GM19463 (cell line): ENCODE measurements at regions not wholly inside any gene's neighbourhood (a gene's known extent, or its start where the extent isn't known, plus 50 kb on each side); places are given as distances from the start of the nearest gene placed in this dataset.
A peak's percentile ranks its signal among the peaks of the same experiment; 100 is the strongest.

Experiments
- ATAC-seq: cut with Tn5 transposase; IDR thresholded peaks from one replicate; pipeline ENCODE4 v1.9.1; 2021; ENCODE audit warnings: mild to moderate bottlenecking, moderate library complexity; ENCODE audit not compliant: unreplicated experiment

DNA sequence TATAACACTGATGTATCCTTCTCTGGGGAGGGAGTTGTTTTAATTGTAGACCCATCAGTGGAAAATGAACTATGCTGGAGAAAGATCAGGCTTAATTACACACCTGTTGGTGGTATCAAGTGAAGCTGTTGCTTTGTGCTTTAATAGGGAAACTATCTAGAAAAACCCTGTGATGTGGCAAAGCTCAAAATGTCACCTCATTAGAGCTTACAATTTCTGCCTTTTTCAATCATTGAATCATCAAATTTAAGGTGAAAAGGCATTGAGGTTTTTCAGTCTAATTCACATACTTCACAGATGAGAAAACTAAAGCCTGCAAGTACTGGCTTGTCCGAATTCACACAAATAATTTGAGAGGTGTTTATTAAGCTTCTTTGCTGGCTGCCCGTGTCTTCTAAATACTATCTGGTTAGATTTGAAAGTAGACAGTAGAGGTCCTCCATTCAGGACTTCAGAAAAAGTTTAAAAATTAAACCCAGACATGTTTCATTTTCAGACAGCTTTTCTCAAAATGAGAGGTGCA lies 143.3 kb upstream of the MAP3K7 start:
- ATAC-seq: peak; percentile 93

DNA sequence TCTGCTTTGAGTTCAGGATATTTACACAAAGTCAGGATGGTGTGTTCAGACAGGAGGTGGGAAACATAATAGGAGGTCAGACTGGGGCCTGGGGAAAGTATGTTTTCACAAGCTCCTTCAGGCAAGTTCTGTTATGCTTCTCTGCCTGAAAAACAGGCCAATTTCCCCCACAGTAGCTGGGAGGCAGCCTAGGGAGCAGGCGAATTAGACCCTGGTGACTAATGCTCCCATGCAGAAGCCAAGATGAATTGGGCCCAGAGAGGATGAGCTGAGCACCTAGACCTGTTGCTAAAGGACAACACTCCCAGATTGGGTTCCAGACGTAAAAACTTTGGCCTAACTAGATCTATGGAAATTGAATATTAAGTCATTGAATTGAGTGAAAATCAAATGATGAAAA lies 142.2 kb upstream of the MAP3K7 start:
- no peak for ATAC-seq

DNA sequence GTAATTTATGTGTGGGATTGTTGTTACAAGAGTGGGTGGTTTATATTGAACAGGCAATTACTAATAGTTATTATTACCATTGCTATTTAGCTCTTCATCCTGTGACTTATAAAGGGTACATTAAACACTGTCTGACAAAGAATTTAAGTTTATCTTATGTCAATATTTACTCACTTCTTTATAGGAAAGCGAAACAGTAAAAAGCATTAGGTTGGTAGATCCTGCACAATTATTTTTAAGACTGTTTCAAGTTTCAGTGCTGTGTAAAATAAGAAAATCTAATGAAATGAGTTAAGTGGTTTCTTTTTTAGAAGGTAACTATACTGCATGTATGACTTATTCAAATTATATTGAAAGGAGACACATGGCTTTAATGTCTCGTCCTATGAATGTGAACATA lies 135.8 kb upstream of the MAP3K7 start:
- no peak for ATAC-seq

DNA sequence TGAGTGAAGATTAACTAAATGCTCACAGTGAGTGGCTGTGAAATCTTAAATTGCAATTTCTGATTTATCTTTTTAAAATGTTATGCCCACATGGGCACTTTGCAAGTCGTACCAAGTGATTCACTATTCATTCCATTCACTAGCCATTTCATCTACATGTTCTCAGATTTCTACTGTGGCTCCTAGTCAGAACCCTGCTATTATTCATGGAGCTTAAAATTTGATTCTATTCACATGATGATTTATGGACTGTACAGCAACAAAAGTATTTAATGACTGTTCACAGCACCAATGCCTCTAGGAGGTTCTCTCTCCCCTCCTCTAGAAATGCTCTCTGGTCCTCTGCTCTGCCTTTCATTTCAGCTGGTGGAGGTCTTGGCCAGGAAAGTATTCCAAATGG lies 133.5 kb upstream of the MAP3K7 start:
- ATAC-seq: no peak

DNA sequence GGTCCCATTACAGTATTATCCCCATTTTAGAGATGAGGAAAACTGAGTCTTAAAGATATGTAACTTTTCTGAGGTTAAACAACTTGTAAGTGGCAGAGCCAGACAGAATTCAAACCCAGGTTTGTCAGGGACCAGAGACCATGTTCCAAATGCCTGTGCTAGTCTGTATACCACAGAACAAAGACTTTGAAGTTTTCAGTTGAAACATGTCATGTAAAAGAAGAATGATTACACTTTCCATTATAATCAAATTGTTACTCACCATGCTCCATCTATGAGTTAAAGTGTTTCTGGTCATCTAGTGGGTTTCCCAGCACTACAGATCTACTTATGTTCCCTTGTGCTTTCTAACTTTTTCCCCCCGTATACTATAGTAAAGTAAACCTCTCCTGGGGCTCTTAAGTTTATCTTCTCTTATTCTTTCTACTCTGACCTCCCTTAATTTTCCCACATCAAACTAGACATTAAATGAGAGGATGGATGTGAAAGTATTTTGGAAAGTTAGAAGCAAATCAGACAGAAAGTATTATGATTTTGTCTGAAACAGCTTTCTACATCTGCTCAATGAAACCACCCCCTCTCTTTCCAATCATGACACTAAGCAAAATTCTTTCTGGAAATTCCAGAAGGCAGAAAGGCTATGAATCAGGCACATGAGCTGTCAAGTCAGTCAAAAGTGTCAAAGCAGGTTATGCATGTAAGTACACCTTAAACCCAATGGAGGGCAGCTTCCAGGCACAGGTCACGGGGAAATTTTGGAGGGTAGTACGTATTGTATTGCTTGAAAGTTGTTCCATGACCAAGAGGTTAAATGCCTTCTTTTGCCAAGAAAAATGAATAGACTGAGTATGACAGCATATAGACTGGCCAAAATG lies 132.7 kb upstream of the MAP3K7 start:
- ATAC-seq: no peak

DNA sequence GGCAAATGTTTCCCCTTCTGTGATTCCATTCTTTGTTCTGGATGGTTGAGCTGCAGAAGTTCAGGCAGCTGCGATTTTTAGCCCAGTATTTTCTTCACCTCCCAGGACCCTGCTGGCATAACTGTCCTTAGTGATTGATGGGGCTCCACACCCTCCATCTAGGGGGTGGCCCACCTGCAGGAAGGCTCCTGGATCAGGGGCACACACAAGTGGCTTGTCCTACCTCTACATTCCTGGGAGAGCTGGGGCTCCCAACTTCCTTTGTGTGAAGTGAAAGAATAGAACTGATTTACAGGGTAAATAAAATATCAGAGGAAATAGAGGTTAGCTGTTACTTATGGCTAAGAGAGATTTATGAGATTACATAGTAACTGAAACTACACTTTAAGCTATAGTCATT lies 129.5 kb upstream of the MAP3K7 start:
- no peak for ATAC-seq

DNA sequence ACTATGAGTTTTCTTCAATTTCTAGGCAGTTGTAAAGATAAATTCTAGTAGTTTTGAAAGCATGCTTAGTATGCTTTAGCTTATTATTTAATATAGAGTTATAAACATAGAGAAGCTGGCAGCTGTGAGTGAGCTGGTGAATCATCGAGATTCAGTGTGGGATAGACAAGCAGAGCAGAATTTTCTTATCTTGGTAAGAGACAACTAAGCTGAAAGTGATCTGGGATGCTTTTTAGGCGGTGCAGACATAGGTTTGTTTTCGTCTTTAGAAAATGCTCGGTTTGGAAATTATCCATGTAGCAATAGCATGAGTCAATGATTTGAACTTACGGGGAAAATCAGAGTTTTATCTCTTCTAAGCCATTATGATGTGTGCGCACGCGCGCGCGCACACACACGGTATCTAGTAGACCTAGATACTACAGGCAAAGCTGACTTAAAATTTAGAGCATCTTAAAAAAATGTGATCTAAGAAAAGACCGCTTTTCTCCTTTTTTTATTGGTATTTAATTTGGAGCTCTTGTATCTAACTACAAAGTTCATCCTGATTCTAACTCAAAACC lies 128.3 kb upstream of the MAP3K7 start:
- ATAC-seq: no peak

DNA sequence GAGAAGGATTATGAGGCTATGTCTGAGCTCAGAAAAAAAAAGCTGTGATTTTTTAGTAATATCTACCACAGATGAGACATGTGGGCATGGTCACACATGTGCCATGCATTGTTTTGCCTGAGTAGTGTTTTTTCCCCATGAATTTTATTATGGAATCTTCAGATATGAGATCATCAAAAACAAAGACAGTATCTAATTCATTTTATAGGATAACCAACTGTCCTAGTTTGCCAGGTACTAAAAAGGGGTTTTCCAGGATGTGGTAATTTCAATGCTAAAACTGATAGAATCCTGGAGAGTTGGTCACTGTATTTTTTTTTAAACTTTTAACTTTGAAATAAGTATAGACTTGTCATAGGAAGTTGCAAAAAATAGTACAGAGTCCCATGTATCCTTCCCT lies 127.4 kb upstream of the MAP3K7 start:
- ATAC-seq: no peak

DNA sequence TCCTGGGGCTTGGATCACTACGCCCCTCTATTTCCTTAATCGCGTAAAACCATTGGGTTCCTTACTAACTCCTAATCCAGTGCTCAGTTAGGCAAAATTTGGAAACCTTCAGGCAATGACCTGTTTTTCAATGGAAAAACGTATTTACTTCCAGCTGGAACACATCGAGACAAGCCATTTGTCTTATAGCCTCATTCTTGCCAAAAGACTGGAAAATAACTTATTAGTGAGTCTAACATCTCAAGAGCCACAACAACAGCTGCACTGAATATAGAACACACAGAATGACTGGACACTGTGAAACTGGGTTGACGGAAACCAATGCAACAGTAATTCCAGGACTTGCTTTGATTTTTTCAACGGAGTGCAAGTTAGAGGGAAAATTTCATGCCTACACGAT lies 125.2 kb upstream of the MAP3K7 start:
- no peak for ATAC-seq

DNA sequence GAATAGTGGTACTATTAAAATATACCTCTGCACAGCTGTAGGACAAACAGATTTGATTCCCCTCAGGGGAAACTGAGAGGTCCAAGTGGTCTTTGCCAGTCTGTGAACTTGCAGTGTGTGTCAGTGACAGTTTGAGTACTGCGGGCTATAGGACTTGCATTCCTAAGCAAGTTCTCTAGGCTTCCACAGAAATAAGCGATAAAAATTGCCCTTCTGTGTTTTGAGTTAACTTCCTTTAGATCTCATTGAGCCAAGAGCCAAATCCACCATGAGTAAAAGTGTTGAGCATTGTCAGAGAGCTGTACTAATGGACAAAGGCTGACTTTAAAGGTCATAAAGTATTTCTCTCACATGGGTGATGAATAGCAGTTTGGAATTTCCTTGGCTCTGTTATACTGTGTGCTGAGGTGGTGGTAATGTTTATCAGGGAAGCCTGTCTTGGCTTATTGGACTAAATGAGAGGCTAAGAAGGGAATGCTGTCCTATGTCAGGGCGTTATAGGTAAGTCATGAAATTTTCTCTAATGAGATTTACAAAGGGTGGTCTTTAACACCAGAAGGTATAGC lies 122.6 kb upstream of the MAP3K7 start:
- ATAC-seq: no peak

DNA sequence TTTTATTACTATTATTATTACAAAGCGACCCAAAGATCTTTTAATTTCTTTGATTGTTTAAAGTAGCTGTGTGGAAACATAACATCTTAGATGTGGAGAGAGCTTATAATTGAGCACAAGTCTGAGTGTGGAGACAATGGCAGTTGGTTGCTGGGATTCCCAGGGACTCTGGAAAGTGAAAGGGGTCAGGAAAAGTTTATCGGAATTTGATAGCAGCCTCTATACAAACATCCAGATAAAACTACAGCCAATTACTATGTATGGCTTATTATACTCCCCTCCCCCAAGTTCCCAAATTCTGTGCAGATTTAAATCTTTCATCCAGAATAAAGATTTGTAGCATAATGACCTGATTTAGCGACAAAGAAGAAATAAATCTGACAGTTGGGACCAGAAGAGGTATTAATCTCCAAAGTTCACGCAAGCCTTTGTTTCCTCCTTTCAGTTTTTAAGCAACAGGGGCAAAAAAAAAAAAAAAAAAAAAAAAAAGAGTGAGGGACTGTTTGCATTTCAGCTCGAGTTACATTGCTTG lies 121.4 kb upstream of the MAP3K7 start:
- ATAC-seq: no peak

DNA sequence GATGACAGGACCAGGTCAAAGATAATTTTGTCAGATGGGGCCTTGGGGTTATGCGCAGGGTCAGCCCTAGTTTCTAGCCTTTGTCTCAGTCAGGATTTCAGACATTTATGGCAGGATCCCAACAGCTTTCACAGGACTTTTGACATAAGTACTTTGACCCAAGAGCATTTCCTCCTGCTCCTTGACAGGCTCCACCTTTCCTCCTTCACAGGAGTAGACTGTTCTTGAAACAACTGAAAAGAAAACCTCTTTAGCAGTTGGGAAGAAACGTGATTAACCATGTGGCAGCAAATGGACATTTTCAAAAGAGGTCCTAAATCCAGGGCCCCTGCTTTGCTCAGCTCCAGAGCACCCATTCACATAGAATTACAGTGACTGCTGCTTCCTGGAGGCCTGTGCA lies 120.4 kb upstream of the MAP3K7 start:
- ATAC-seq: no peak

DNA sequence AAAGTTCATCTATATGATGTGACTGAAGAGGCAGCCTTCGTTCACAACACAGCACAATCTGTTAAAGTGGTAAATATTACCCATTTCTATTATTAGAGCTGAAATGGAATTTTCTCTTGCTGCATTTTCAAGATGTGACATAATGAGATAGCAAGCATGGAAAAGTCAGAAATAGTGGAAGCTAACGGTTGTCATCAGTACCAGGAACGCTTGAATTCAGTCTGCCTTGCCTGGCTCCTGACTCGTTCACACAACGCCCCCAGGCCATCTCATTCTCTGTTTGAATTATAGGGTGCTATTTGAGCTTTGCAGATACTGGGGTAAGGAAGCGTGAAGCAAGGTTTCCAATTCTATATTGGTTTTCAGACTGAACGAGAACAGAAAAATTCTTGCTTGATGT lies 116.5 kb upstream of the MAP3K7 start:
- no peak for ATAC-seq

DNA sequence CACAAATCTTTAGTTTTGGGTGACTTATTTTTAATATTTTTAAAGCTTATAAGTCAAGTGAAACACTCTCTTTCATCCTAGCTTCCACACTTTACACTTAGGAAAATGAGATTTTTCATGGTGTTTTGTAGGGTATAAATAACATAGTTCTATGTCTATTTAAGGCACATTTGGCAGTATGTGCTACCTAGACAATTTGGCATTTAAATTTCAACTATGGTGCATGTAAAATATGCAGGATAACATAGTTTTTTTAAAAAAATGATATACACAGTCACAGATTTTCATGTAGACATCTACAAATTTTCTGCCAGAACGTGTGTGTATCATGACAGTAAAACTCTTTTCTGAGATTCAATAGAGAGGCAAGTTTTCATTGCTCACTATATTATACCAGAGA lies 115.1 kb upstream of the MAP3K7 start:
- ATAC-seq: no peak

DNA sequence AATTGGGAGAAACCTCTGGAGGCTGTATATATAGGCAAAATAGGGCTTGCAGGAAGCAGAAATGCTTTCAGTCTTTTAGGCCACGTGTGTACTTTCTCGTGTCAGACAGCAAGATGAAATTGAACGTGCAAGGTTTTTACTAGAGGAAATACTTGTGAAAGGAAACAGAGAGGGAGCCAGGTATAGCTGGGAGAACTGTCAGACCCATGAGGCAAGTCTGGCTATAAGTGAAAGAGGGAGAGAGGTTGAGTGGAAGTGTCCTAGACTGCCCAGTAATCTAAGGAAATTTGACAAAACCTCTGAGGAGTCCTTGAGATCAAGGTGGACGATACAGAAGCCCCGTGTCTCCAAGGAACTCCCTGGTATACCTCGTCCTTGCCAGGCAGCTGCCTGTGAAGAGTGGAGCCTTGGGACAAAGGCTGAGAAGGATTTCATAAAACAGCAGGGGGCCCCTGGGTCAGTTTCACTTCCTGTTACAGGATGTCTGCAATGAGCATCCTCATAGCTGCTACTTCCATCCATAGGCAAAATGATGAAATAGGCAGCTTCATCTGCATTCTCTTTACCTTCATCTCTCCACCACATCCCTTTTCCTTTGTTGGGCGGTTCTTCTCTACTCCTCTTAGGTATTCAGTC lies 114.4 kb upstream of the MAP3K7 start:
- peak; percentile 93 for ATAC-seq

DNA sequence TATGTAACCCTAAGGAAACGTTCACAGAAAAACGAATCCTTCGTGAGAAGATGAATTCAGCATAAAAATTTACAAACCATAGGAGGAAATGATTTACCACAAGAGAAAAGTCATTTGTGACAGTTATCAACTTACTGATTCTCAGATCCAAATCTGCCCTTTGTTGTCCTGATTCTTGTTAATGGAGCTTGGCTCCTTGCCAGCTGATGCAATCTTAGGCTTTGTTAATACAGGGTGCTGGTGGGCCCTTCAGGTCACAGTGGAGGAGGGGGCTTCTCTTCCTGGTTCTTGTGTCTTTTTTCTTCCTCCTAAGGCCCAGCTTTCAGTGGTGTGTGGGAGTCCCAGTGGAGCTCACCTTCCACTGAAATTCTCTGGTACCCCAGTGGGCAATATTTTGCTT lies 108.4 kb upstream of the MAP3K7 start:
- ATAC-seq: no peak

DNA sequence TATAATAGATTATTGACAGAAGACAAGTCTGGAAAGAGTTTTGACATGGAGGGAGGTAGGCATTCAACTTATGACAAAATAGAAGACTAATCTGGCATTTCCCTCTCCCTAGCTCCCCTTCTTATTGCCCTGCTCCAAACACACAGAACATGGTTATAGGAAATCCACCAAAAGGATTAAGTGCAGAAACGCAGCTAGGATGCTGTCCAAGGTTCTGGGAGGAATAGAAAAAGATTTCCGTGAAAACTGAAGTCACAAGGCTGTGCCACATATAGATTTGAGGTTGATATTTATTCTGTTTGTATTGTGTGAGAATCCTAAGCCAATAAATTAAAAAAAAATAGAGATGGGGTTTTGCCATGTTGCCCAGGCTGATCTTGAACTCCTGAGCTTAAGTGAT lies 107.9 kb upstream of the MAP3K7 start:
- ATAC-seq: no peak

DNA sequence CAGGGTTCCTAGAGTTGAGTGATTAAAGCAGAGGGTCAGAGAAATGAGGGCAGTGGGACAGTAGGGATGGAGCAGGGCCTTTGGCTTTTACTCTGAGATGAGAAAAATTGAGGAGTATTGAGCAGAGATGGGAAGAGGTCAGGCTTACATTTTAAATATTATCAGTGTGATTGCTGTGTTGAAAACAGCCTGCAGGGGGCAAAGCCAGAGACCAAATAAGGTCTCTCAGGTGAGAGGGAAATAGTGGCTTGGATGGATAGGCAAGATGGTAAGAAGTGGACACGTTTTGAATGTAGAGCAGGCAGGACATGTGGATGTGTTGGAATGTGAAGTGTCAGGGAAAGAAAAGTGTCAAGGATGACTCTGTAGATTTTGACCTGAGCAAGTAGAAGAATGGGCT lies 105.0 kb upstream of the MAP3K7 start:
- ATAC-seq: peak; percentile 53

DNA sequence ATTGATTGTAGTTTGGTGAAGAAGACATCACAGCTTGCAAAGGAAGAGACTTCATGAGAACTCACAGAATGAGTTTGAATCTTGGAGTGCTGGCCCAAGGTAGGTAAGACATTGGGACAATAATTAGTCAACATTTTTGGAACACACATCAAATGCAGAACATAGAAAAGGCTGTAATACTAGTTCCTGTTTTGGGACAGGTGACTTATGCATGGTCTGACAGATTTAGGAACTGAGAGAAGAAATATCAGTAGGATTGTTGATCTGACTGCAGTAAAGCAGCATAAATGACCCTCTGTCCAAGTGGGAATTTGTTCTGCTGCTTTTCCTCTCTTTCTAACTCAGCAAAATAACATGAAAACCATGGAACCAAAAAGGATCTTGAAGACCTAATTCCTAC lies 102.3 kb upstream of the MAP3K7 start:
- ATAC-seq: no peak

DNA sequence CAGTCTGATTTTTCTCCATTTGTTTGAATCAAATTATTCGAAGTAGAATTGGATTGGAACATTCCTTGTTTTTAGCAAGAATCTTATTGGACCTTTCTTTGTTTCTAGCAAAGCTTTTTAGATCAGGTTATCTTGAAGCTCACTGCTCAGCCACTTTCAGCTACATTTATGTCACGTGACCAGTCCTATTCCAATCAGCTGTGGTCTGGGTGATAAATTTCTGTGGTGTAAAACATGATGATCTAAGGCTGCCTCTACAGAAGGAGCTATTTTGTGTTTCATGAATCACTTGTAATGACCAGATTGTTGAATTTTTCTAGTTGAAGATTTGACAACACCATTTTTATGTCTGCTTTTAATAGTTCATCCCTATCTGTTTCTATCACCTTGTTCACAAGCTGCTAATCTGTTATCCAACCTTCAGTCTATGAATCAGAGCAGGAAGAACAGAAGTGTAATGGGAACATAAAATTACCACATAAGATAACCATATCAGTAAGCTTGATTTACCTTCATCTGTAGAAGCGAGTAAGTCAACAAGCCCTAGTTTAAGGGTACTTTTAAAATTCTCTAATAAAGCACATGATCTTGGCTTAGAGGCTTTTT lies 101.0 kb upstream of the MAP3K7 start:
- no peak for ATAC-seq

DNA sequence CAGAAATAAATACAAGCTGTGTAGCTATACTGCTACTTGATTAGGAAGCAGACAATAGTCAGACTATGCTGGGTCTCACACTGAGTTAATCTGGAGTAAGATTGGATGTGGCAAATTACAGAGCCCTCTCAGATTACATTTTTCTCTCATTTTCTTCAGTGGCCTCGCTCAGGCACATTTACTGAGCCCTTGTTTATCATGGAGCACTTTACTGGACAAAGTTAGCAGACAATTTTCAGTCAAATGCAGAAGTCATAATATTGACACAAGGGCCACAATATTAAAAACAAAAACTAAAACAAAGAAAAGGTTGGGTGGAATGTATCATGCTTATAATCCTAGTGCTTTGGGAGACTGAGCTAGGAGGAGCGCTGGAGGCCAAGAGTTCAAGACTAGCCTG lies 95.0 kb upstream of the MAP3K7 start:
- ATAC-seq: no peak
